PFSK-1 (cell line): ENCODE measurements at regions not wholly inside any gene's neighbourhood (a gene's known extent, or its start where the extent isn't known, plus 50 kb on each side); places are given as distances from the start of the nearest gene placed in this dataset.
A peak's percentile ranks its signal among the peaks of the same experiment; 100 is the strongest.

Experiments
- FOXP2 ChIP-seq: optimal IDR thresholded peaks from 2 replicates; pipeline ENCODE3; 2011; ENCODE audit warnings: borderline replicate concordance, control low read depth, inconsistent platforms; ENCODE audit not compliant: insufficient read depth; ENCODE audit errors: extremely low read length, extremely low read depth
- POLR2AphosphoS5 ChIP-seq: IDR thresholded peaks from 2 replicates; pipeline ENCODE4 v1.6.1; 2012; ENCODE audit warnings: low read depth, mild to moderate bottlenecking, control low read depth, low read length, moderate library complexity
- SIN3A ChIP-seq: IDR thresholded peaks from 2 replicates; pipeline ENCODE4 v1.6.1; 2012; ENCODE audit warnings: mild to moderate bottlenecking, low read length, moderate library complexity, borderline replicate concordance; ENCODE audit not compliant: insufficient read depth
- TAF1 ChIP-seq: IDR thresholded peaks from 2 replicates; pipeline ENCODE4 v1.6.1; 2012; ENCODE audit warnings: low read length, control low read depth, borderline replicate concordance; ENCODE audit not compliant: insufficient read depth
- TF ChIP-seq, protein P1 (sequence below), 2 experiments: IDR thresholded peaks; 2 replicates each; pipeline versions ENCODE4 v1.6.1 to v1.8.0; 2011 to 2012; ENCODE audit warnings: low read depth in 2 of 2, low read length in 2 of 2, control low read depth in 1 of 2, inconsistent platforms in 1 of 2, mild to moderate bottlenecking in 1 of 2, moderate library complexity in 1 of 2; ENCODE audit not compliant: insufficient read depth in 1 of 2

DNA sequence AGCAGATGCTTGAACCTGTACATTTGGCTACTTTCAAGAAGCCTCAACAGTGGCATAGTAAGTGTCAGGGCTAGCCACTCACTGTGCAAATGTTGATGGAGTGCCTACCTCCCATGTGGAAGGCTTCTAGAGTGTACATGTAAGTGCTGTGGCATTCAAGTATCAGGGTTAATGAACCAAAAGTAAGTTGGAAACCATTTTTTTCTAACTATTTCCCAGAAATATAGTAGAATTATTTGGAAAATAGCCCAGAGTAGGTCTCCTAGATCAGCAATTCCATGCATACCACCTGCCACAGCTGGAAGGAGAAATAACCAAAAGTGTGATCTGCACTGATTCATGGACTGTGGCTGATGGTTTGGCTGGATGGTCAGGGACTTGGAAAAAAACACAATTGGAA, 53.3 kb downstream of the FOXD1 start:
- TF ChIP-seq, protein P1, sequence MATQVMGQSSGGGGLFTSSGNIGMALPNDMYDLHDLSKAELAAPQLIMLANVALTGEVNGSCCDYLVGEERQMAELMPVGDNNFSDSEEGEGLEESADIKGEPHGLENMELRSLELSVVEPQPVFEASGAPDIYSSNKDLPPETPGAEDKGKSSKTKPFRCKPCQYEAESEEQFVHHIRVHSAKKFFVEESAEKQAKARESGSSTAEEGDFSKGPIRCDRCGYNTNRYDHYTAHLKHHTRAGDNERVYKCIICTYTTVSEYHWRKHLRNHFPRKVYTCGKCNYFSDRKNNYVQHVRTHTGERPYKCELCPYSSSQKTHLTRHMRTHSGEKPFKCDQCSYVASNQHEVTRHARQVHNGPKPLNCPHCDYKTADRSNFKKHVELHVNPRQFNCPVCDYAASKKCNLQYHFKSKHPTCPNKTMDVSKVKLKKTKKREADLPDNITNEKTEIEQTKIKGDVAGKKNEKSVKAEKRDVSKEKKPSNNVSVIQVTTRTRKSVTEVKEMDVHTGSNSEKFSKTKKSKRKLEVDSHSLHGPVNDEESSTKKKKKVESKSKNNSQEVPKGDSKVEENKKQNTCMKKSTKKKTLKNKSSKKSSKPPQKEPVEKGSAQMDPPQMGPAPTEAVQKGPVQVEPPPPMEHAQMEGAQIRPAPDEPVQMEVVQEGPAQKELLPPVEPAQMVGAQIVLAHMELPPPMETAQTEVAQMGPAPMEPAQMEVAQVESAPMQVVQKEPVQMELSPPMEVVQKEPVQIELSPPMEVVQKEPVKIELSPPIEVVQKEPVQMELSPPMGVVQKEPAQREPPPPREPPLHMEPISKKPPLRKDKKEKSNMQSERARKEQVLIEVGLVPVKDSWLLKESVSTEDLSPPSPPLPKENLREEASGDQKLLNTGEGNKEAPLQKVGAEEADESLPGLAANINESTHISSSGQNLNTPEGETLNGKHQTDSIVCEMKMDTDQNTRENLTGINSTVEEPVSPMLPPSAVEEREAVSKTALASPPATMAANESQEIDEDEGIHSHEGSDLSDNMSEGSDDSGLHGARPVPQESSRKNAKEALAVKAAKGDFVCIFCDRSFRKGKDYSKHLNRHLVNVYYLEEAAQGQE (IDR thresholded peaks at IDR 0.05; ENCODE audit: insufficient read depth in 1 of 2, low read depth in 2 of 2, low read length in 2 of 2): no peak
- TF ChIP-seq POLR2AphosphoS5 (no peak), SIN3A (no peak), FOXP2 (no peak), TAF1 (no peak)

DNA sequence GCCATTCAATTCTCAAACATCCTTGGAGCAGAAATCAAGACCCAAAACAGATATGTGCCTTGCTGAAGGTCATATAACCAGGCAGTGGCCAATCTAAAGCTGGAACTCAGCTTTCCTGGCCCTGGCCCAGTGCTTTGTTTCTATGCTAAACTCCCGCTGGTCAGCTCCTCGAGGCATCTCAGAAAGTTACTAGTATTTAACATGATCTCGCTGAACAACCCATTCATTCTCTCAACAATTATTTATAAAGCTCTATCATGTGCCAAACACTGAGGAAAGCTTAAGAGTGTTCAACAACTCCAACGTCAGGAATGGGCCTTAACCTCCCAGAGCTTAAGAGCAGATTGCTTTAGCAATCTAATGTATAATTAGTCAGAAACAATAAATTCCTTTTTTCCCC, 54.0 kb downstream of the FOXD1 start:
- TF ChIP-seq, protein P1 (IDR thresholded peaks at IDR 0.05; ENCODE audit: insufficient read depth in 1 of 2, low read depth in 2 of 2, low read length in 2 of 2): peak in 1 of 2 experiments; percentile 74; a peak in 2 of 4 replicates
- no peak for TF ChIP-seq SIN3A

DNA sequence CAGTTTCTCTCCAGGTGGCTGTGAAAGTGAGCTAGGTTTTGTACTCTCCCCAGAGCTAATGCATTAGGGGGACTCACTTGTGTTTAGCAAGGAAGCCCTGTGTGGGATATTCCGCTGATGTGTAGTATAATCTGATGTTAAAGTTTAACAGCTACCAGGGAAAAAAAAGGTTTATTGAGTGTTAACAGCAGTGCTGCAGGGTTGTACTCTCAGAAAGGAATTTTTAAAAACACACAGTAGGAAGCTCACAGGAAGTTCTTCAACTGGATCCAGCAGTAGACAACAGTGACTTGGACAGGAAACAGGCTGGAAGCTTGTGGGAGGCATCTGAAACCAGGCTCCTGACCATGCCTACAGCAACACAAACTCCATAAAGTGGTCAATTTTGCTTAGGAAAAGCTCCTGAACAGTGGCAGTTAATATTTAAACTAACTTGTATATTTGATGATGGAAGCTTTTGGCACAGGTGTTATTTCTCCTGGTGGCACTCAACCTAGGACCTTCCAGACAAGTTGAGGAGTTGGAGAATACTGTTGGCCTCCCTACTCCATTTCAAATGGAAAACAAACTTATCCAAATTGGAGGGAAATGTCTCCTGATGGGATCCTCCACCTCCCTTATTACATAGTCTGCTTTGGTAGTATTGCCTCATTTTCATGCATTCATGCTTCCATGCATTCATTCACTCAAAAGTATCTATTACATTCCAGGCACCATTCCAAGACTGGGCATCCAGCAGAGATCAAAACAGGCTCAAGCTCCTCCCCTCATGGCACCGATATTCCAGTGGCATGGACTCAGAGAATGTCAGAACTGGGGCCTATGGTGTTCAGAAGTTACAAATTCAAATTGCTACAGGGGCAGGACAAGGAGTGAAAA, 54.7 kb downstream of the FOXD1 start:
- TF ChIP-seq POLR2AphosphoS5: no peak
- TF ChIP-seq TAF1: no peak
- no peak for TF ChIP-seq SIN3A
- no peak for TF ChIP-seq FOXP2
- TF ChIP-seq, protein P1 (IDR thresholded peaks at IDR 0.05; ENCODE audit: insufficient read depth in 1 of 2, low read depth in 2 of 2, low read length in 2 of 2): no peak

DNA sequence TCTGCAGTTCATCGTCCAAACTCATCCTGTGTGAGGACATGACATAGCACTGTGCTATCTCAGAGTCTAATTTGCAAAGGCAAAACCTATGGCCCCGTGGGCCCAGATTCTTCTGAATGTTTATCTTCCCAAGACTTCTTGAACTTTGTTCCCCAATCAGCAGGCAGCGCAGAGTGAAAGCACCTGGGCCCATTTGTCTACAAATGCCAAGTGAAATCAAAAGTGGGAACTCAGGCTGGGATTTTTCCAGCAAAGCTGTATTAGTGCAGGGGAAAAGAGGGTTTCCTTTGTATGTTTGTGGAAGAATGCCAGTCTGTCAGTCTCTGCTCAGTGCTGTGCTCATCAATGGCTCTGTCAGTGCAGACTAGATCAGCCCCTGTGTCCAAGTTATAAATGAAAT, 55.8 kb downstream of the FOXD1 start:
- no peak for TF ChIP-seq TAF1
- TF ChIP-seq FOXP2: no peak
- no peak for TF ChIP-seq SIN3A
- TF ChIP-seq, protein P1 (IDR thresholded peaks at IDR 0.05; ENCODE audit: insufficient read depth in 1 of 2, low read depth in 2 of 2, low read length in 2 of 2): no peak
- TF ChIP-seq POLR2AphosphoS5: no peak
